Panc1 (cell line): ENCODE measurements at regions not wholly inside any gene's neighbourhood (a gene's known extent, or its start where the extent isn't known, plus 50 kb on each side); places are given as distances from the start of the nearest gene placed in this dataset.

Experiments used
- ATAC-seq: fragments of 200-7000 bp; cut with Tn5 transposase; 2 replicates; pipeline ENCODE4 v1.9.1; 2020; ENCODE audit warnings: mild to moderate bottlenecking, moderate library complexity
- BruUV-seq: library from RNA; stranded (reverse); fragments of 400-500 nt; replicated peaks from 2 replicates; lab custom pipeline; 2021; lab: Mats Ljungman, UMichigan
- CTCF ChIA-PET: fragments of 300-600 bp; sonication (Branson Sonifier 250); formaldehyde crosslinking; loops from one replicate; lab custom pipeline; 2022; ENCODE audit warnings: antibody characterized with exemption; lab: Charles Lee
- POLR2A ChIA-PET: fragments of 300-600 bp; sonication (Branson Sonifier 250); formaldehyde crosslinking; loops from one replicate; lab custom pipeline; 2022; ENCODE audit warnings: antibody characterized with exemption; lab: Charles Lee
- DNase-seq: peaks from one replicate; pipeline ENCODE4 v3.0.0-alpha.2; 2010; ENCODE audit warnings: low read depth, low spot score
- H3K27ac ChIP-seq: 2 replicates; pipeline ENCODE4 v1.5.1; 2011; ENCODE audit warnings: mild to moderate bottlenecking, low read length, inconsistent platforms
- H3K27me3 ChIP-seq: fragments of 200-500 bp; sonication (Bioruptor generic); 2 replicates; pipeline ENCODE4 v1.6.0; 2014; ENCODE audit warnings: low read length, inconsistent platforms; ENCODE audit not compliant: control insufficient read depth, insufficient read depth
- H3K36me3 ChIP-seq: fragments of 200-500 bp; sonication (Bioruptor generic); 2 replicates; pipeline ENCODE4 v1.5.1; 2014; ENCODE audit warnings: inconsistent platforms, mild to moderate bottlenecking, low read length, moderate library complexity; ENCODE audit not compliant: control insufficient read depth, insufficient read depth
- H3K4me1 ChIP-seq: 2 replicates; pipeline ENCODE4 v1.5.1; 2011; ENCODE audit warnings: inconsistent platforms, mild to moderate bottlenecking, low read length, moderate library complexity; ENCODE audit not compliant: control insufficient read depth, insufficient read depth
- H3K4me3 ChIP-seq, 2 experiments: 2 replicates each; pipeline ENCODE4 v1.5.1; 2011 to 2012; ENCODE audit warnings: low read depth in 2 of 2, low read length in 2 of 2, mild to moderate bottlenecking in 2 of 2, inconsistent platforms in 1 of 2, moderate library complexity in 1 of 2
- H3K9me3 ChIP-seq: fragments of 200-500 bp; sonication (Bioruptor generic); 2 replicates; pipeline ENCODE4 v1.5.1; 2014; ENCODE audit warnings: low read depth, mild to moderate bottlenecking, inconsistent platforms, low read length, moderate library complexity; ENCODE audit not compliant: control insufficient read depth, insufficient read depth
- POLR2AphosphoS5 ChIP-seq: IDR thresholded peaks from 2 replicates; pipeline ENCODE4 v1.6.1; 2012; ENCODE audit warnings: mild to moderate bottlenecking, low read depth, low read length, moderate library complexity
- SIN3A ChIP-seq: IDR thresholded peaks from 2 replicates; pipeline ENCODE4 v1.6.1; 2012; ENCODE audit warnings: low read depth, mild to moderate bottlenecking, low read length, moderate library complexity, borderline replicate concordance; ENCODE audit not compliant: insufficient read depth
- TCF7L2 ChIP-seq: IDR thresholded peaks from 2 replicates; pipeline ENCODE4 v1.6.1; 2011; ENCODE audit warnings: mild to moderate bottlenecking, low read depth, low read length, inconsistent platforms
- in situ Hi-C: cut with HindIII; loops from 2 replicates; pipeline ENCODE4 v1.10.0; 2016; ENCODE audit warnings: low sequenced_read_pairs, low pct_unique_long_range_greater_than_20kb
- intact Hi-C: fragments of 100-400 bp; cut with micrococcal nuclease; formaldehyde crosslinking; loops from one replicate; pipeline ENCODE4 v1.10.0; 2022; ENCODE audit not compliant: unreplicated experiment
- TF ChIP-seq, protein P1 (sequence below), 2 experiments: IDR thresholded peaks; 2 replicates each; pipeline ENCODE4 v1.6.1; 2011 to 2012; ENCODE audit warnings: low read depth in 2 of 2, control low read depth in 1 of 2, low read length in 1 of 2, mild to moderate bottlenecking in 1 of 2, moderate library complexity in 1 of 2; ENCODE audit not compliant: insufficient read depth in 1 of 2
- TF ChIP-seq, protein P2 (sequence below): fragments of 450-650 bp; IDR thresholded peaks from 2 replicates; pipeline ENCODE4 v1.5.1; 2017; ENCODE audit warnings: mild to moderate bottlenecking

DNA sequence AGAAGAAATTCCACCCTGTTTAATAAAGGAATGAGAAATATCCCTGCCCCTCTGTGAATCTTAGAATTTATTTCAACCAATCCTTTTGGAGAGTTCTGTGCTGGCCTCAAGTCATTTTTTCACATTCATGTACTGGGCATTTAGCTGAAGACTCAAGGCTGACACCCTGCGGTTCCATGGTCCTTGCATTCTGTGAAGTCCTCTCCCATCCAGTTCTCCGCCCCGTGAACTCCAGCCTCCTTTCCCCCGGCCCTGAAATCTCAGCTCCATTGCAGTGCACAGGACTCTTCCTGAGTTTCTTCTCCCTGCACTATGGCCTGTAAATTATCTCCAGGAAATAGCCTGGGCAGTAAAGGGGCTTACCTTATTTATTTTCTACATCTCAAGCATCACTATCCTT lies 183.0 kb upstream of the KCND2 start:
- ATAC-seq (no peak), DNase-seq (no peak)
- H3K27me3 ChIP-seq = no peaks in the 10 kb centered on the region
- TF ChIP-seq TCF7L2 = no peak
- TF ChIP-seq POLR2AphosphoS5 = no peak
- TF ChIP-seq, protein P1, sequence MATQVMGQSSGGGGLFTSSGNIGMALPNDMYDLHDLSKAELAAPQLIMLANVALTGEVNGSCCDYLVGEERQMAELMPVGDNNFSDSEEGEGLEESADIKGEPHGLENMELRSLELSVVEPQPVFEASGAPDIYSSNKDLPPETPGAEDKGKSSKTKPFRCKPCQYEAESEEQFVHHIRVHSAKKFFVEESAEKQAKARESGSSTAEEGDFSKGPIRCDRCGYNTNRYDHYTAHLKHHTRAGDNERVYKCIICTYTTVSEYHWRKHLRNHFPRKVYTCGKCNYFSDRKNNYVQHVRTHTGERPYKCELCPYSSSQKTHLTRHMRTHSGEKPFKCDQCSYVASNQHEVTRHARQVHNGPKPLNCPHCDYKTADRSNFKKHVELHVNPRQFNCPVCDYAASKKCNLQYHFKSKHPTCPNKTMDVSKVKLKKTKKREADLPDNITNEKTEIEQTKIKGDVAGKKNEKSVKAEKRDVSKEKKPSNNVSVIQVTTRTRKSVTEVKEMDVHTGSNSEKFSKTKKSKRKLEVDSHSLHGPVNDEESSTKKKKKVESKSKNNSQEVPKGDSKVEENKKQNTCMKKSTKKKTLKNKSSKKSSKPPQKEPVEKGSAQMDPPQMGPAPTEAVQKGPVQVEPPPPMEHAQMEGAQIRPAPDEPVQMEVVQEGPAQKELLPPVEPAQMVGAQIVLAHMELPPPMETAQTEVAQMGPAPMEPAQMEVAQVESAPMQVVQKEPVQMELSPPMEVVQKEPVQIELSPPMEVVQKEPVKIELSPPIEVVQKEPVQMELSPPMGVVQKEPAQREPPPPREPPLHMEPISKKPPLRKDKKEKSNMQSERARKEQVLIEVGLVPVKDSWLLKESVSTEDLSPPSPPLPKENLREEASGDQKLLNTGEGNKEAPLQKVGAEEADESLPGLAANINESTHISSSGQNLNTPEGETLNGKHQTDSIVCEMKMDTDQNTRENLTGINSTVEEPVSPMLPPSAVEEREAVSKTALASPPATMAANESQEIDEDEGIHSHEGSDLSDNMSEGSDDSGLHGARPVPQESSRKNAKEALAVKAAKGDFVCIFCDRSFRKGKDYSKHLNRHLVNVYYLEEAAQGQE (IDR thresholded peaks at IDR 0.05; ENCODE audit: insufficient read depth in 1 of 2, low read depth in 2 of 2, low read length in 1 of 2) = no peak
- TF ChIP-seq SIN3A = no peak
- TF ChIP-seq, protein P2, sequence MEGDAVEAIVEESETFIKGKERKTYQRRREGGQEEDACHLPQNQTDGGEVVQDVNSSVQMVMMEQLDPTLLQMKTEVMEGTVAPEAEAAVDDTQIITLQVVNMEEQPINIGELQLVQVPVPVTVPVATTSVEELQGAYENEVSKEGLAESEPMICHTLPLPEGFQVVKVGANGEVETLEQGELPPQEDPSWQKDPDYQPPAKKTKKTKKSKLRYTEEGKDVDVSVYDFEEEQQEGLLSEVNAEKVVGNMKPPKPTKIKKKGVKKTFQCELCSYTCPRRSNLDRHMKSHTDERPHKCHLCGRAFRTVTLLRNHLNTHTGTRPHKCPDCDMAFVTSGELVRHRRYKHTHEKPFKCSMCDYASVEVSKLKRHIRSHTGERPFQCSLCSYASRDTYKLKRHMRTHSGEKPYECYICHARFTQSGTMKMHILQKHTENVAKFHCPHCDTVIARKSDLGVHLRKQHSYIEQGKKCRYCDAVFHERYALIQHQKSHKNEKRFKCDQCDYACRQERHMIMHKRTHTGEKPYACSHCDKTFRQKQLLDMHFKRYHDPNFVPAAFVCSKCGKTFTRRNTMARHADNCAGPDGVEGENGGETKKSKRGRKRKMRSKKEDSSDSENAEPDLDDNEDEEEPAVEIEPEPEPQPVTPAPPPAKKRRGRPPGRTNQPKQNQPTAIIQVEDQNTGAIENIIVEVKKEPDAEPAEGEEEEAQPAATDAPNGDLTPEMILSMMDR = no peak
- intact Hi-C loops (no loop called here), in situ Hi-C loops (no loop called here)
- BruUV-seq = no TSS peak
- ChIA-PET CTCF (no interaction called here), POLR2A (no interaction called here)
- no peaks in the 10 kb centered on the region for H3K9me3 ChIP-seq
- no peak overlapping the region for H3K4me3 ChIP-seq
- H3K27ac ChIP-seq = no peak overlapping the region
- no peaks in the 10 kb centered on the region for H3K36me3 ChIP-seq
- H3K4me1 ChIP-seq = no peaks in the 10 kb centered on the region

DNA sequence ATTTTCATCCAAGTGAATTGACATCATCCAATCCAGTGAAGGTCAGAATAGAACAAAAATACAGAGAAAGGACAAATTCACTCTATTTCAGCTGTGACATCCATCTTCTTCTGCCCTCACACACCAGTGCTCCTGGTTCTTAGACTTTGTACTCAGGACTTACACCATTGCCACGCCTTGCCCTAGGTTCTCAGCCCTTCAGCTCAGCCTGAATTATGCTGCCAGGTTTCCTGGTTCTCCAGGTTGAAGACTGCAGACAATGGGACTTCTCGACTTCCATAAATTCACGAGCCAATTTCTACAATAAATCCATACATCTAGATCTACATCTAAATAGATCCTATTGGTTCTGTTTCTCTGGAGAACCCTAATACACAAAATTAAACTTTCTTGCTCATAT lies 181.2 kb upstream of the KCND2 start:
- in situ Hi-C loops = no loop called here
- Histone ChIP-seq H3K9me3 (no peaks in the 10 kb centered on the region), H3K27ac (no peak overlapping the region), H3K36me3 (no peaks in the 10 kb centered on the region), H3K4me3 (no peak overlapping the region), H3K27me3 (no peaks in the 10 kb centered on the region), H3K4me1 (no peaks in the 10 kb centered on the region)
- DNase-seq = no peak
- intact Hi-C loops = no loop called here
- ChIA-PET CTCF (no interaction called here), POLR2A (no interaction called here)
- no peak for ATAC-seq
- TF ChIP-seq, protein P1 (IDR thresholded peaks at IDR 0.05; ENCODE audit: insufficient read depth in 1 of 2, low read depth in 2 of 2, low read length in 1 of 2) = no peak
- TF ChIP-seq SIN3A = no peak
- TF ChIP-seq, protein P2 = no peak
- TF ChIP-seq POLR2AphosphoS5 = no peak
- no peak for TF ChIP-seq TCF7L2
- BruUV-seq = no TSS peak
